Activated T-cell treated with anti-CD3 and anti-CD28 coated beads, Interleukin-2, amount 50 U/mL, for 1 hour (primary cell): ENCODE measurements at regions not wholly inside any gene's neighbourhood (a gene's known extent, or its start where the extent isn't known, plus 50 kb on each side); places are given as distances from the start of the nearest gene placed in this dataset.
"Not testable (repeated sequence)": the region's sequence is repeated elsewhere in the genome, so short reads cannot be mapped to it uniquely, and the experiment has no call there.

Experiments
- DNase-seq: peaks from one replicate; pipeline ENCODE4 v3.0.0-alpha.2; 2020

DNA sequence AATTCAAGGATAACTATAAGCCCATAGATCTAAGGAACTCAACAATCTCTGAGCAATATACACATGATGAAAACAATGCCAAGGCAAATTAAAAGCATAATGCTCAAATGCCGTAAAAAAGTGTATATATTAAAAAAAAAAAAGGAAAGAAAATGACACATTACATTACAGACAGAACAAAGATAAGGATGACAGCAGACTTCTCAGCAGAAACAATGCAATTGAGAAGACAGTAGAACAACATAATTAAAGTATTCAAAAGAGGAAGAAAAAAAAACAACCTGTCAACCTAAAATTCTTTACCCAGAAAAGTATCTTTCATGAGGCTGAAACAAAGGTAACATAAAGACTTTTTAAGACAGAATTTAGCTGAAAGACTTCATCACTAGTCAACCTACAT, 591.7 kb downstream of the ZNF608 start:
- no peak for DNase-seq

DNA sequence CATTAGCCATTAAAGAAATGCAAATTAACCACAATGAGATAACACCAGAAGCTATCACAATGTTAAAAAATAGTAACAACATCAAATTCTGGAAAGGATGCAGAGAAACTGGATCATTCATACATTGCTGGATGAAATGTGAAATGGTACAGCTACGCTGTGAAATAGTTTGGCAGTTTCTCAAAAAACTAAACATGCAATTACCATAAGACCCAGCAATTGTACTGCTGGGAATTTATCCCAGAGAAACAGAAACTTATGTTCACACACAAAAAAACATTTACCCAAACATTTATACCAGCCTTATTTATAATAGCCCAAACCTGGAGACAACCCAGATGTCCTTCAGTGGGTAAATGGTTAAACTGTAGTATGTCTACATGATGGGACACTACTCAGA, 592.9 kb downstream of the ZNF608 start:
- DNase-seq: no peak

DNA sequence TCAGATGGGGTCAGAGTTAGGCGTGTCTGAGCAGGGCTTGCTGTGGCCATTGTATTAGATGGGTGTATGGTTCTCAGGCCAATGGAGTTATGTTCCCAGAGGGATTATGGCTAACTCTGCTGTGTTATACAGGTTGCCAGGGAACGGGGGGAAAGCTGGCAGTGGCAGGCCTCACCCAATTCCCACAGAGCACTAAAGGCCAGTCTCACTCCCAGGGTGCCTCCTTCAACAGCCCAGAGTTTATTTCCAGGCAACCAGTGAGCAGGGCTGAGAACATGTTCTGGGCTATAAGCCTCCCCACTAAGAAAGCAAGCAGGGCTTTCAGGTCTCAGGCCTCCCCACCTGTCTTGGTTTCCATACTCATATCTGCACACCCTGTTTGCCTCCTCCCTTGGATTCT, 597.9 kb downstream of the ZNF608 start:
- no peak for DNase-seq

DNA sequence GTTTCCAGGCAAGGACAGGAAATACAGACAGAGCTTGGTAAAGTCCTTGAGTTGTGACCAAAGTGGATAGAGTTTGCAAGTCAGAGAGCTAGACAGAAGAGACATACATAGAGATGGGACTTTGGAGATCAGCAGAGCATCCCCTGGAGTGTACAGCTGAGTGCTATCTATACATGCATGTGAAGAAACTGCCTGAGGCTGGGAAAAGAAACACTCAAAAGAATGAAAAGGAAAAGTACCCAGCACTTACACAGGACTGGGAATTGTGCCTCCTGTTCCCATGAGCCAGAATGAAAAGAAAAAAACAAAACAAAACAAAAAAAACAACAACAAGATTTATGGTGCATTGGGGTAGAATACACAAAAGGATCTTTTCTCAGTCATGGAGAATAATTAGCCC, 606.4 kb downstream of the ZNF608 start:
- no peak for DNase-seq

DNA sequence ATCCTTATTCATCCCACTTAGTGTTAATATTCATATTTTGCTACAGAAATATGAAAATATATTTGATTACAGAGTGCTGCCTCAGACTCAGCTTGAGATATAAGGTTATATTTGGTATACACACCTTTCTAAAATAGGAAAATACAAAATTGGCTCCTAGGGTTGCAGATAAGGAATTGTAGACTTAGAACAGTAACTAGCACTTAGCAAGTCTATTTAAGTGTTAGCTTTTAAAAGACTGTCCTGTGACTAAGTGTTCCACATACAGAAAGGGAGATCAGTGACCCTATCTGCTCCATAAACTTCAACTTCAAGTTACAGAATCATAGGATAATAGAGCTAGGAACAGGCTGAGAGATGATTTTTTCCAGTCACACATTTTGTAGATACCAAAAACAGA, 607.0 kb downstream of the ZNF608 start:
- DNase-seq: no peak

DNA sequence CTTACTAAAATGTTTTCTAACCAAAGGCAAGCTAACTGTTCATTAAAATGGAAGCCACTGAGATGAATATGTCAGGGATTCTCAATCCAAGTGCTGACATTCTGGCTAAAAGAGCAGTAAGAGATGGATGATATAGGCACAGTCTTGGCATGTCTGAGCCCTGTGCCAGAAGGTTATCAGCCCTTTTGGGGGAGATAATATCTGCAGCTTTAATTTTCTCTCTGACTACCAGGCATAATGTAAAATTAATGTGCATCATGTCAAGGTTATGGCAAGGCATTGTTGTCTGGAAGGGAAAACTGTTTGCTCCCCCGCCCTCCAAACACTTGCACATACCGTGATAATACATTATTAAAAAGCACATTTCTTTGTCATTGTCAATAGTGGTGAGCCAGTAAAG, 609.8 kb downstream of the ZNF608 start:
- no peak for DNase-seq

DNA sequence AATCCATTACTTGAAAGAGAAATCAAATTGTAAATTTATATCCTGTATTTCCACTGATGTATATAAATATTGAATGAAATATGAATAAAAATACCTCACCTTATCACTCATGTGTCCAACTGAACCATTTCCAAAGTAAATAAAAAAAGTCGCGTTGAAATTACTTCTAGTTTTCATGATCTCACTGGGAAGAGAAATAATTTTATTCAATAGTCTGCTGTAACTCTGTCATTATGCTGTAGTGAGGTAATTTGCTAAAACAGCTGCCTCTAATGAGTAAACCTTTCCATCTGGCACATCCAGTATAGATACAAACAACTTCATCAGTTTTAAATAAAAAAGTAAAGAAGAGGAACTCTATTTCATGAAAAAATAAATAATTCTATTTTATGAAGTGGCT, 611.5 kb downstream of the ZNF608 start:
- DNase-seq: no peak

DNA sequence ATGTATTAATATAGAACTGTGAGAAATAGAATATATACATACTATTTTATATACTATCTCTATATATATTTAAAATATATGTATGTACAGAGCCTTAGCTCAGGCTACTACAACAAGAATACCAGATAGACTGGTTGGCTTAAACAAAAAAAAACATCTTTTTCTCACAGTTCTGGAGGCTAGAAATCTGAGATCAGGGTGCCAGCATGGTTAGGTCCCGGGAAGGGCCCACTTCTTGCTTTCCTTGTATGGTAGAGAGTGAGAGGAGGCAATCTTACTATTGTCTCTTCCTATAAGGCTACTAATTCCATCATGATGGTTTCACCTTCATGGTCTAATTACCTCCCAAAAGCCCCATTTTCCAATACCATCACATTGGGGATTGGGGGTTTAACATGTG, 613.0 kb downstream of the ZNF608 start:
- no peak for DNase-seq

DNA sequence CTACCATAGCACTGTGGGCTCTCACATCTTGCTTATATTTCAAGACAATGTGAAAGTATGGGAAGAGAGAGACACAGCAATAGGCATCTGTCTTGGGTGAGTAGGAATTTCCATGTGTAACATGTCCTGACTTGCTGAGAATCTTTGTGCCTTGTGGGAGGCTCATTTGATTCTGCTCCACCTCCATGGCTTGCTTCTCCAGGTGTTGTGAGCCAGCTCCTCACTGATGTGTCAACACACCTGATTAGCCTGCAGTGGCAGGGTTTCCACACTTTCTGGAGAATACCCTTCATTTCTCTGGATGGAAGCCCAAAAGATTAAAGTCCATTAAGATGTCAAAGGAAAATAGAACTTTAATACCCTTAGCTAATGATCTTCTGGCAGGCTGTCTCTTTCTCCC, 613.6 kb downstream of the ZNF608 start:
- no peak for DNase-seq

DNA sequence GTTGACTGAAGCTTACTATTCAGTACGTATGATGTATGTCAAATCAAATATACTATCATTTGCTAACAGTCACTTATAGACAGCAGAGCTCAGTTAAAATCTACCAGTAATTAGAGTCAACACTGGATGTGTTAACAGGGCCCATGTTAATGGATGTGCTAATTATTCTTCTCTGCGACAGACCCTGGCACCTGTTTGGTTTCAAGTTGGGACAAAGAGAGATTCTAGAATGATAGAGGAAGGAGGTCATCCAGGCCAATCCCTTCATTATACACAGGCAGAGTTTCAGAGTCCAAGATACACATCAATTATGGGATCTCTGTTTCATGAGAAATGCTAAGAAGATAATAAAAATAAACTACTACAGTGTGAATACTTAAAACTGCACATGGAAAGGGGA, 615.0 kb downstream of the ZNF608 start:
- no peak for DNase-seq

DNA sequence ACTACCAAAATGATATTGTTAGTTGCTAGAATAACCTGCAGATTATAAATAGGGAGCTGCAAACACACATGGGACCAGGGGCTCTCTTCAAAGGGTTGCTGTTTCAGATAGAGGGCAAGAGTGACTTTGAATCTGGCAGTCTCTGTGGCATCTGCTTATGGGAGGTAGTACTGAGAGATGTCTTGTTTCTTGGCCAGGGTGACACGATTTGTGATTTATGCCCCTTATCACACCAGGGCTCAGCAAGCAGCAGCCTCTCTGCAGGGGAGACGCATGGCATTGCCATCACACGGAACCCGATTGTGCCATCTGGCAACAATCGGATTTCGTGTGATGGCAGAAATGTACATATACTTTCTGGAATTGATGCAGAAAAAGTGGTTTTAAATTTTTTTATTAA, 615.6 kb downstream of the ZNF608 start:
- no peak for DNase-seq

DNA sequence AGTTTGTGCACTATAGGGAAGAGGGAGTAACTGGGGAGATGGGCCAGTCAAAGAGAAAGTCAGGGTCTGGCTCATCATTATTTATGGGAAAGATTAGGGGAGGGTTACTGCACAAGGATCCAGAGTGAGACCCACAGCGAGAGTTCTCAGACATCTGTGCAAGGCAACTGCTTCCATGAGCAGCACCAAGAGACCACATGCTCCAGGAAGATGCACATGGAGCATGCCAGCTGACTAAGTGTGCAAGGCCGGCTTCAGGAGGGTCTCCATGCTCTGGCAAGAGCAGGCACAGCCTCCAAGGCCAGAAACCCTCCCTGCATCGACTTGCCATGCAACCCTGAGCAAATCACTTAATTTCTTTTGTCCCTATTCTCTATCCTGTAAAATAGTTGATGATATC, 616.9 kb downstream of the CSNK1G3 start:
- DNase-seq: no peak

DNA sequence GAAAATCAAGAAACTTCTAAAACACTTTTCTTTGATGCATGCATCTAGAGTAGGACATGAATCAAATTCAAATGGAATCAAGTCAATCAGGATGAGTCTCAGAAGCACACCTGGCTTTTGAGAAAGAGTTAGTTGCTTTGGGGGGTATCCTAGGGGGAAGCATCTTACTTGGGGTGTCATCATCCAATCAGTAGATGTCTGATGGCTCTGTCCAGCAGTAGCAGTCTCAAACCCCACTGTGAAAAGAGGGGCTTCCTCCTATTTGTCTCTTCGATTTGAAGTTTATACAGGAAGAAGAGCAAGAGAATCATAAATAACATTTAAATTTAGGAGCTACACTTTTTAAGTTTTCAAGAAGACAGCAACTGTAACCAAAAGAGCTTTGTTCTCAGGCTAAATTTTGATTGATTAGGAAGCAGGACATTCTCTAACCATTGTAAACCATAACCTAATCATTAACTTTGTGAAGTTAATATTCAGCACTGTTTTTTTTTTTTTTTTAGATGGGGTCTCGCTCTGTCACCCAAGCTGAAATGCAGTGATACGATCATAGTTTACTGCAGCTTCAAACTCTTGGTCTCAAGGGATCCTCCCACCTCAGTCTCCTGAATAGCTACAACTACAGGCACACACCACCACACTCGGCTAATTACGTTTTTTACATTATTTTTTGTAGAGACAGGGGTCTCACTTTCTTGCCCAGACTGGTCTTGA, 614.7 kb downstream of the CSNK1G3 start:
- no peak for DNase-seq

DNA sequence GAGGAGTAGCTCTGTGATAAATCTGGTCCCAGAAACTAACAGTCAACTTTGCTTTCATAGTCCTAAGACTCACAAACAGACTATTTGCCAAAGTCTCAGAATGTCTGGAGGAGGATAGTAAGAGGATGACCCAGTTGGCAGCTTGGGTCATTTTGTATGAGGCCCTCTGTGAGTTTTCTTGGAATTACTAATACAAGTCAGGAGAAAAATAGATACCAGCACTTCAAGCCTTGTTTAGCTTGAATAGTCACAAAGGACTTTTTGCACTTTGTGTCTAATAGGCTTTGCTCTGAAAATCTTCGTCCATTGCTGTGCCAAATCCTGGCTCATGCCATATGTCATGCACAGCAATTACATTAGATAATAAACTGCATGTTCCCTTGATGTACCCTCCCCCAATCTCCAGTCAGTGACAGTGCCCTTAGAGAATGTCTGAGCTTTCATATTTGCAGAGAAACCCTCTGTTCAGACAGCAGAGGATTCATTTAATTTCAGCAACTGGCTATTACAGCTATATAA, 612.8 kb downstream of the CSNK1G3 start:
- DNase-seq: no peak

DNA sequence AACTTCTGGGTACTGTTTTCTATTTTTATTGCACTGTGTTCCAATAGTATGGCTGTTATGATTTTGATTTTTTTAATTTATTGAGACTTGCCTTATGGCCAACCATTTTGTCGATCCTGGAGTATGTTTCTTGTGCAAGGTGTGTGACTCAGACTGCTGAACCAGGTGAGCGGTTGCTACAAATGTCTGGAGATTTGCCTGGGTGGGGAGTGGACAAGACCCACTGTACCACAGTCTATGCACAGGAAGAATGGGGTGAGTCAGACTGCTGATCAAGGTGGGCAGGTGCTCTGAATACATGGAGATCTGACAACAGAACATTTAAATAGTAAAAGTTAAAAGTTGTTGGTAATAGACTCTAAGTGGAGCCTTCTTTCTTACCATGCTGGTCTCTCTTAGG, 609.2 kb downstream of the CSNK1G3 start:
- DNase-seq: no peak

DNA sequence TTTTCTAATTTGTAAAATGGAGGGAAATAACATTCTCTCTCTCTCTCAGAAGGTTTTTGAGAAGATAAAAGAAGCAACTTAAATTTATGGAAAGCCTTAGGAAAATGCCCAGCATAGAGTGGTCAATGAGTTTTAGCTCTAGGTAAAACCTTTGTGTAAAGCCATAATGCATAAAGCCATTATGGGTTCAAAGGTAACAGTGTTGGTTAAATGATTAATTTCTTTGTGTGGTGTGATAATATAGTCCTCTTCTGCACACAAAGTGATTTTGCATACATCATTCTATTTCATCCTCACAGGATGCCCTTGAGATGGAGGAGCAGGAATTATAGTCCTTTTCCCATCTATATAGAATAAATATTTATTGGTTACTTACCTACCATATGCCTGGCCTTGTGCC, 602.9 kb downstream of the CSNK1G3 start:
- DNase-seq: no peak

DNA sequence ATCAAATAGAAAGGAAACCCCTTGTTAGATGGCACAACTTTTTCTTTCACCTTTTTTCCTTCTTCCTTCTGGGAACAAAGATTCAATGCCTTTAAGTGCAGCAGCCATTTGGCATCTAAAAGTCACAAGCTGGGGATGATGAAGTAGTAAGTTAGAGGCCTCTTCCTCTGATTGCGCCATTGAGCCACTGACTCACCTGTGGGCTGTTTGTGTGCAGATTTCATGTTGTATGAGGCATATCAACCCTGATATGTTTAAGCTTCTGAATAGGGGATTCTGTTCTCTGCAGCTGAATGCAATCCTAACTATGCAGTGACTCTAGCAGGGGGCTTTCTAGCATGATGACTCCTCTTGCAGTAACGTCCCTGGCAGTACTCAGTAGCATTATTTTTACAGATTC, 599.9 kb downstream of the CSNK1G3 start:
- DNase-seq: no peak

DNA sequence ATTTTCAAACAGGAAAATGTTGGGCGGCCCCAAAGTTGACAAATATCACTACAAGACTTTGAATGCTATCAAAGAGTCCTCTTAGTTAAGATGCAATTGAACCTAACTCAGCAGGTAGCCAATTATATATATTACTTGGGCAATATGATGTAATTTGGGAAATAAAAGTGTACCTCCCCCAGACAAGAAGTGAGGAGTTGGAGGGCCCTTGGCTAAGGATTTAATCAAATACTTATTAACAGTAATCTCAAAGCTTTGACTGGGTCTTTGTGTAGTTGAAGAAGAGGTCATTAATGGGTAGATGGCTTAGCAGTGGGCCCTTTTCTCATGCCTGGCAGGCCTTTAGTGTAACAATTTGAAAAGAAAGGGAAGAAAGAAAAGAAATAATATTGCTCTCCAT, 599.0 kb downstream of the CSNK1G3 start:
- no peak for DNase-seq

DNA sequence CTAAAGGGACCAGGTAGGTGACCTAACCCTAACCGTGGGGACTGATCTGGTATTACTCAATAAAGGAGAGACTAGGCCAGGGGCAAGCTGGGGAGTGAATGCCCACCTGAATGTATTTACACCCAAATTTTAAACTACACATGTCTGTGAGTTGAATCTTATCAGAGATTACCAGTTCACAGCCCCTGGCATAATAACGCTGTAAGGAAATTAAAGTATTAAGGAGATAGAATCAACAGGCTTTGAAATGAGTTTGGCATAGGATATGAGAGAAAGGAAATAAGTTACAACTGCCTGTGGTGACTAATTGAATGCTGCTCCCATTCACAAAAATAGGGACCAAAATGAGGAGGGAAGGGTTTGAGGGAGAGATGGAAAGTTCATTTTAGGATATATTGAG, 593.3 kb downstream of the CSNK1G3 start:
- DNase-seq: no peak

DNA sequence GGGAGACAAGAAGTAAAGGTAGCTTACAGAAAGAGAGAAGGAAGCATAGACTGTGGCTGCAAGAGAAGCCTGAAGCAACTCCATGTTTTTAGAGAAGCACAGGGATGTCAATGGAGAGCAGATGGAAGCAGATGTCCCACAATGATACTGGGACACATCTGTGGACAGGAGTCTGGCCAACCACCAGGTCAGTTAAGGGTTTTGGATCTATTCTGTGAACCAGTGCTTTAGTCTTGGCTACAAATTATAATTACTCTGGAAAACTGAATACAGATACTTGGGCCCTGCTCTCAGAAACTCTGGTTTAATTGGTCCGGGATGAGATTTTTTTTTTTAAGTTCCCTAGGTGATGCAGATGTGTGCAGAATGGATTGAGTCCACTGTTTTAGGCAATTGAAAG, 592.8 kb downstream of the CSNK1G3 start:
- no peak for DNase-seq

DNA sequence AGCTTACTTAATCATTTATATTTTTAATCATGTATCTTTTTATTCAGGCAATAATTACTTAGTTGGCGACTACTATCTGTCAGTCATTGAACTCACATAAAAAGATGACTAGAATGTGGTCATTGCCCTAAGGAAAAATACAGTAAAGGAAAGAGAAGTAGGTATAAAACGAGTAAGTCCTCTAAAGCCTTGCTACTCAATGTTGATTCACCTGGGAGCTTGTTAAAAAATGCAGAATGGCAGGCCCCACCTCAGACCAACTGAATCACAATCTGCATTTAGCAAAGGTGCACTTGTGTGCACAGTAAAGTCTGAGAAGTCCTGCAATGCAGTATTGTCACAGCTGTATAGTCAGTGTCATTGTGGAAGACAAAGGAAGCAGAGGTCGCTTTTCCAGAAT, 592.4 kb downstream of the CSNK1G3 start:
- DNase-seq: no peak

DNA sequence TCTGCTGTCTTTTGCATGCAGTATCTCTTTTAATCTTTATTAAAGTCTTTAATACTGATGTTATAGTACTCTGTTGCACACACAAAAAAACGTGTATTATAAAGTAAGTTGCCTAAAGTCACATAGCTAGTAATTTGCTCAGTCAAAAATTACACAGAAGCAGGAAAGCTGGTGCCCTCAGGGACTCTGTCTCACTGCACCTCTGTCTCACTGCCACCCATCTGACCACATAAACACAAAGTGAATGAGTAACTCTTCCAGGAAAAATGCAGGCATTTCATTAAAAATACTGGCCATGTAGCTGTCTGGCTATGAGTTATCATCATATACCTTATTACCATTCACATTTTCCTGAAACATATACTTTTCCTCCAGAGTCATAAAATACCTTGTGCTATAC, 591.7 kb downstream of the CSNK1G3 start:
- no peak for DNase-seq

DNA sequence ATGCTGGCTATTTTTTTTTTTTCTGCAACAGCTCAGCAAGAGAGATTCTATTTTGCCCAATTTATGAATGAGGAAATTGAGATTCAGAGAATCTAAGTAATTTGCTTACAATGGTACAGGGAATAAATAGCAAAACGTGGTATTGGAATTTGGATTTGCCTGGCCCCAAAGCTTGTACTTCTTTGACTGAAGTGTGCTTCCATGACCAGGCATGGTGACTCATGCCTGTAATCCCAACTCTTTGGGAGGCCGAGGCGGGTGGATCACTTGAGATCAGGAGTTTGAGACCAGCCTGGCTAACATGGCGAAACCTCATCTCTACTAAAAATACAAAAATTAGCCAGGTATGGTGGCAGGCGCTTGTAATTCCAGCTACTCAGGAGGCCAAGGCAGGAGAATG, 591.1 kb downstream of the CSNK1G3 start:
- DNase-seq: not testable (repeated sequence)

DNA sequence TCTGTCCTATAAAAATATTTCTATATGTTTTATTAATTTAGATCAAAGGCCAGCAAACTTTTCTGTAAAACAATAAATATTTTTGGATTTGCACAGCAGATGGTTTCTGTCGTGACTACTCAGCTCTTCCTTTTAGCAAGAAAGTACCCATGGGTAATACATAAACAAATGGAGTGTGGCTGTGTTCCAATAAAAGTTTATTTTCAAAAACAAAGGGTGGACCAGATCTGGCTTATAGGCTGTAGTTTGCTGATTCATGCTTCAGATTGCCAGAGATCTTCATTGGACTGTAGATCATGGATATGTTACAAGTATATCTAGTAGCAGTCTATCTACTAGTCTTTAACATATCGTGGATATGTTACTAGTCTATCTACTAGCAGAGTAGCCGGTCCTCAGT, 590.5 kb downstream of the CSNK1G3 start:
- DNase-seq: no peak

DNA sequence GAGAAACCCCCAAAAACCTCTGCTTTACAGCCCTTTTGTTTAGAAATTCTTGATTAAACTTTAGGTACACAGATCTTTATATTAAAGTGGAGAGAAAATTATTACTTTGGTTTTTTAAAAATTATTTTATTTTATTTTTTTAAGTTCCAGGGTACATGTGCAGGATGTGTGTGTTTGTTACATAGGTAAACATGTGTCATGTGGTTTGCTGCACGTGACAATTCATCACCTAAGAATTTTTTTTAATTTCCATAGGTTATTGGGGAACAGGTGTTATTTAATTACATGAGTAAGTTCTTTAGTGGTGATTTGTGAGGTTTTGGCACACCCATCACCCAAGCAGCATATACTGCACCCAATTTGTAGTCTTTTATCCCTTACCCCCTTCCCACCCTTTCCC, 581.7 kb downstream of the CSNK1G3 start:
- no peak for DNase-seq

DNA sequence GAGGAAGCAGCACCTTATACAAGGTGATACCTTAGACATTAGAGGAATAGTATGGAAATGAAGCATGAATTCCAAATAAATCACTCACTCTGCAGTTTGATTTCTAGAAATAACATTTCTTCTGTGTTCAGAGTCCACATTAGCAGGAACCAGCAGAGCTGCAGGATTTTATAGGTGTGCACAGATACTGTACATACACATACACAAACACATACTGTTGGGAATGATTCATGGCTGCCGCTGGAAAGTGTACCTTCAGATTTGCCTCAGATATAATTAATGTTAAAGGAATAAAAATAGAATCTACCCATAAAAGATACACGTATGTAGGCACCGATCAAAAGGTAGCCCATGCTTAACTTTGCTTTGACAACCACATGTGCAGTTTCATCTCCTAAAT, 578.1 kb downstream of the CSNK1G3 start:
- no peak for DNase-seq
